Posterior vena cava (tissue), 2 donors: ENCODE measurements at regions not wholly inside any gene's neighbourhood (a gene's known extent, or its start where the extent isn't known, plus 50 kb on each side); places are given as distances from the start of the nearest gene placed in this dataset.

Source experiments
- DNase-seq: peaks from one replicate; pipeline ENCODE4 v3.0.0-alpha.2; 2020; ENCODE audit warnings: low spot score
- intact Hi-C, 2 donors: fragments of 100-400 bp; cut with DNase I; formaldehyde crosslinking; loops; one replicate each; pipeline versions ENCODE4 v1.14.1 to v1.14.2; 2022 to 2023
- donor health status: DM: yes; HTN: yes; CAD: no.
- donor health status: DM: yes; HTN: yes; CAD: no.

DNA sequence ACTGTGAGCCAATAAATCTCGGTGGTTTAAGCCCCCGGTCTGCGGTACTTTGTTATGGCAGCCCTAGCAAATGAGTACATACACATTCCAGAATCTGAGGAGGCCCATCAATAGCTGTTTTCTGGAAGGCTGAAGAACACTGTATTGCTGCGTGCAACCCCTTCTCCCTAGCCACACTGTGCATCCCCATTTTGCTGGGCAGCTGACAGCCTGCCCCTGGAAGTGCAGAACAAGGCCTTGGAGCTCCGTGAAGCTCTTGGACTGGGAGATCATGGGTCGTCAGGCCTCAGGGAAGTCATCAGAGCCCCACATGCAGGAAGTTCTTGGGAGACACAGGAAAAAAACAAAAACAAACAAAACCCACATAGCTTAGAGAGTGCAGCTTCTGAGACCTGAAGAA is 90.6 kb upstream of the ST6GAL2 start:
- DNase-seq = no peak
- intact Hi-C loops = no loop called here

DNA sequence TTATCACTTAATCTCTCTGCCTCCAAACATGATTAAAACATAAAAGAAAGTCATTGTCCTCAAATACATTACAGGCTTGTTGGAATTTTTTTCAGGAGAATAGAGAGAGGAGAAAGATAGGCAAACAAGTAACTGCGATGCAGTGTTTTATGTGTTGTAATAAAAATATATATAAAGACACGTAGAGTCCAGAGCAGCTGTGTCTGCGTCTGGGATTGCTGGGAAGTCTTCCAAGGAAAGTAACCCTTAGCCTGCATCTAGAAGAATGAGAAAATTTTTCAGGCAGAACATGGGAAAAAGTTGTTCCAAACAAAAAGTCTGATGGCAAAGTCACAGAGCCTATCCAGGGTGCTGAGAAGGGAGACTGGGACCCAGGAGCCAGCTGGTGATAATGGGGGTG is 91.8 kb upstream of the ST6GAL2 start:
- no peak for DNase-seq
- intact Hi-C loops = no loop called here

DNA sequence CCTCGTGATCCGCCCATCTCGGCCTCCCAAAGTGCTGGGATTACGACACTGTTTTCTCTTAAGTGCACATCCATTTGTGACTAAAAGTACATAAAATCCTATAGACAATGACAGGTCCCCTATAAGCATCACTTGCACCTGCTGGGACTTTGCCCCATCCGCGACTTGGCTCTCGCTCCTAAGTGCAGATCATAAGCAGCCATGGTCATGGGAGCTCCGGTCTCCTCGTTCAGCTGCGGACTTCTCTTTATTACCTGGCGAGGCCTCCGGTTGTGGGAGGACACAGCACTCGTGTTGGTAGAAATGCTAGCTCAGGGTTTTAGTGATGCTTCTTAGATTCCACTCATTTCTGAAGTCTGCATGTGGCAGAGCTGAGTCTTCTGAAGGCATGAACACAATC is 92.7 kb upstream of the ST6GAL2 start:
- no peak for DNase-seq
- intact Hi-C loops = no loop called here

DNA sequence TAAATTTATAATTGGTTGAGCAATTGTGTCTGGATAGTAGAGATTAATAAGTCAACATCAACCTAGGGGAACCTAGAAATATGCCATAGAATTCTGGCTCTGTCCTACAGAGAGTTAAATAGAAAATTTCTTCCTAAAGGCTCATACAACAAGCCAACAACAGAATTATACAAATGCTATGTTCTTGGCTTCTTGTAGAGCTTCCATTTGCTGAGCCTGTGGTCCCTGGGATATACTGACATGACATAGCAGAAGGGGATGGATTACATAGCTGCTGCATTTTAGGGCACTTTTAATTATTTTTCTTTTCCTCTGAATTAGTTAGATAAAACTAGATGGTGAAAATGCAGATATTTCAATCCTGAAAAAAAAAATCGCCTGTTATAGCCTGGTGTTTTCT is 95.5 kb upstream of the ST6GAL2 start:
- DNase-seq = no peak
- intact Hi-C loops = no loop called here

DNA sequence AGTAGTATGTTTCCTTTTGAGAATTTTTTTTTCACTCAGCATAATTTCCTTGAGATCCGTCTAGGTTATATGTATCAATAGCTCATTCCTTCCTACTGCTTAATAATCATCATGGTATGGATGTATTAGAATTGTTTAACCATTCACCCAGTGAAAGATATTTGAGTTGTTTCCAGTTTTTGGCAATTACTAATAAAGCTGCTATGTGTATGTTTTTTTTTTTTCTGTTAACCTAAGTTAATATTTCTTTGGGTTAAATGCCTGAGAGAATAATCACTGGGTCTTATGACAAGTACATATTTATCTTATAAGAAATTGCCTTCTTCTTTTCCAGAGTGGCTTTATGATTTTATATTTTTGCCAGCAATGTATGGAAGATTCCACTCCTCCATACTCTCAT is 96.4 kb upstream of the ST6GAL2 start:
- intact Hi-C loops = no loop called here
- no peak for DNase-seq

DNA sequence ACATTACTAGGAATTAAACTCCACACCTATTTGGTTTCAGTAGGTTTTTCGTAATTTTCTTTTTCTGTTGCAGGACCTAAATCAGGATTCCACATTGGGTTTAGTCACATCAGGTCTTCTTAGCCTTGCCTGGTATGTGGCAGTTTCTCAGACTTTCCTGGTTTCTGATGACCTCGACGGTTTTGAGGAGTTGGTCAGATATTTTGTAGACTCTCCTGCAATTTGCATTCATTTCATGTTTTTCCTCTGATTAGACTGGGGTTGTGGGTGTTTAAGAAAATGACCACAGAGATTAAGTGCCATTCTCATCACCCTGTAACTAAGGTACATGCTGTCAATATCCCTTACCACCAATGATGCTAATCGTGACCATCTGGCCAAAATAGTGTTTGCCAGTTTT is 97.3 kb upstream of the ST6GAL2 start:
- intact Hi-C loops = no loop called here
- DNase-seq = no peak

DNA sequence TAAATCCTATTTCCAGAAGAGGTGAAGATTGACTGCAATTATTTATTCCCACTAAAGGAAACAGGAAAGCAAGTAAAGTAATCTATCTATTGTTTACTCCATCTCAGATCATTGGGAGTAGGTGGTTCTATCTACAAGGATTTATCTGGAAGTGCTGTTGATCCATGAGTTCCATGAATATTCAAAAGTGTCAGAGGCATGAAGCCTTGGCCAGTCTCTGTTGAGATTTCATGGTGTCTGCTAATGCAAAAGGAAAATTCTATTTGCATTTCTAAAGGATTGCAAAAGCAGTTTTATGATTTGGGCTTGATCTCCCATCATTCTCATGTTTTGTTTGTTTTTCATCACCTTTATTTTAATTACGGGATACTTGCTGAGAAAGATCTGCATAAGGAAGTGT is 102.4 kb upstream of the ST6GAL2 start:
- intact Hi-C loops = no loop called here
- no peak for DNase-seq

DNA sequence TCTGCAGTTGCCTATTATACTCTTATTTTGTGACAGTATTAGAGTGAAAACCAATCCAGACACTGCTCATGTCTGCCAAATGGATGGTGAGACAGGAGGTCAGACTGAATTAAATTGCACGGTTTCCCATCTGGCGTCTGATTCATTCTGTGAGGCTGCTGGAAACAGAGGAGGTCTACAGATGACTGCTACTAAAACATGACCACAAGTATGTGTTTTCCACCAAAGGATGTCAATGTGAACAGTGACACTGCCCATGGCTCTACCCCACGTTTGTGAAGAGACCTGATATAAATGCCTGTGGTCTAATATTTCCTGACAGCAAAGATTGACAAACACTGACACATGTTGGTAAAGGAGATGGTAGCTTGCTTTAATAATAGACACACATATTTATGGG is 104.3 kb upstream of the ST6GAL2 start:
- intact Hi-C loops = no loop called here
- no peak for DNase-seq

DNA sequence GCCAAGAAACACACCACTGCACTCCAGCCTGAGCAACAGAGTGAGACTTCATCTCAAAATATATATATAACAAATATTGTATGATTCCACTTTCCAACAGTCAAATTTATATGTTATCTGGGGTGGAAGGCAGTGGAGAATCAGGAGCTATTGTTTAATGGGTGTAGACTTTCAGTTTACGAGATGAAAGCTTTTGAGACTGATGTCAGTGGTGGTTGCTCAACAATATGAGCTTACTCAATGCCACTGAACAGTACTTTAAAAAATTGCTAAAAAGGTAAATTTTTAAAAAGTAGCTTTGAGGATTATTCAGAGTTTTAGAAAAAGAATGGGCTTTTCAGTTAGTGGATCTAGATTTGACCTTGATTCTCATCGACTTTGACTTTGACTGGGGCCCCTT is 105.9 kb upstream of the ST6GAL2 start:
- intact Hi-C loops = no loop called here
- DNase-seq = no peak

DNA sequence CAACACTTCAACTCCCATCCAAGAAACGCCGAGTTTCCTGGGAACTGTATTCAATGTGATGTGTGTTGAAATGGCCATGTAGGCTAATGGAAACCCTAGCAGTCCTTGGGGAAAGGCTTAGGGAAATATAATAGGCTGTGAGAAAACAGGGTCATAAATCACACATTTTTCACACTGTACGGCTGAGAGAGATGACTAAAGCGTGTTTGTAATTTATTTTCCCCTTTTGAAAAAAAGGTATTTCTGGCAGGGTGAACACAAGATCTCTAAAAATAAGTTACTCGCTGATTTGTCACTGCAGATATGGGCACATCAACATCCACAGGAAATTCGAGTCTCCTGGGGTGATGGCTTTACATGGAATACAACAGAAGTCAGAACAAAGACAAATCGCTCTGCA is 109.6 kb upstream of the ST6GAL2 start:
- no peak for DNase-seq
- intact Hi-C loops = no loop called here

DNA sequence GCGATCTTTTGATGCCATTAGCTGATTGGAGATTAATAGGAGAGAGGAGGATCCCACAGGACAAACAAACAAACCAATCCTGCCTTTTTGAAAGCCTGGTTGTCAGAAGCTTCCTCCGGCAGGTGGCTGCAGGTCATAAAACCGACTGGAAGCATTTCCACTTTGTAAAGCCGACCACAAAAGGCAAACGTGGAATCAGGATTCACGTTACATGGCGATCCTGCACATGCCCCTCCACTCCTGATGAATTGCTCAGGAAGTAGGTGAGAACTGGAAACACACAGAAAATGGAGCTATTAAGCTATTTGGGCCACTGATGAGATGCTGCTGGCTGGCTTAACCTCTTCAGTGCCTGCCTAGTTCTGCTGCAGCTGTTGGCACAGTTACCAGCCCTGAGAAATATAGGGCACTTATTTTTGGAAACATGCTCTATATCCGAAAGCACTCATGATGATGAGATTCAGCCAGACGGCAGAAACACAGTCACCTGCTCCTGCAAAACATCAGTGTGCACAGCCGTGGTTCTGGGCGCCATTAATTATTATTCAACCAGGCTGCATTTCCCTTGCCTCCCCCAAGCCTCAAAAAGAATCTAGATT is 110.3 kb upstream of the ST6GAL2 start:
- DNase-seq = no peak
- intact Hi-C loops = no loop called here

DNA sequence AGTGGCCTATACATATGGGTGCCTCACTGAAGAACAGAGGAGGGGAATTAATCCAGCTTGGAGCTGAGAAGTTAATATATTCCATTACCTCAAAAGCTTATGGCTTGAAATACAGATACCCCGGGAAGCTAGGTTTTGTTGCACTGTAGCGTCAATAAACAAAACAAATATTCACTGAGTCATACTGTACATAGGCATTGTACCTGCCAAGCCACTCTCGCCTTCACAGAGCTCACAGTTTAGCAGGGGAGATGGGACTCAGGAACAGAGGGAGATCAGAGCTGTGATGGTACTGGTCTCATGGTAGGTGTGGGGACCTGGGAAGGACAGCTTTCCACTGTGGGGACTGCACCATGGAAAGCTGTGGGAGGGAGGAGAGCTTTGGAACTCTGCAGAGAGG is 111.2 kb upstream of the ST6GAL2 start:
- no peak for DNase-seq
- intact Hi-C loops = no loop called here

DNA sequence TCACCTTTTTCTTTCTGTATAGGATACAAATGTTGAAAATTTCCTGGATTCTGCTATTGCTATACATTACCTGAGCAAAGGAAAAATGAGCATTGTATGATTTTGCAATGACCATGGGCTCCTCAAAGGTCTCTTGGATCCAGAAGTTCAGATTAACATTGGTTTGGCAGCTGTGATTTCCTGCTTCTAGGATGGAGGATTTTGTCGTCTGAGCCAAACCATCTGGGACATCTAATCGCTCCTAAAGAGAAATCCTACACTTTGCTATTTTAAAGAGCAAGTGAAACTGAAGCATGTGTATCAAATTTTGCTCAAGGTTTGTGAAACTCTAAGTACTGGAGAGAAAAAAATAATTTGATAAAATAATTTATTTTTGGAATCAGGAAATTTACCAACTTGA is 115.1 kb upstream of the ST6GAL2 start:
- no peak for DNase-seq
- intact Hi-C loops = loop anchor here in 1 of 2 donors (5.0 kb wide), 1 partner anchor 214 kb away; no protein-coding TSS in a partner anchor

DNA sequence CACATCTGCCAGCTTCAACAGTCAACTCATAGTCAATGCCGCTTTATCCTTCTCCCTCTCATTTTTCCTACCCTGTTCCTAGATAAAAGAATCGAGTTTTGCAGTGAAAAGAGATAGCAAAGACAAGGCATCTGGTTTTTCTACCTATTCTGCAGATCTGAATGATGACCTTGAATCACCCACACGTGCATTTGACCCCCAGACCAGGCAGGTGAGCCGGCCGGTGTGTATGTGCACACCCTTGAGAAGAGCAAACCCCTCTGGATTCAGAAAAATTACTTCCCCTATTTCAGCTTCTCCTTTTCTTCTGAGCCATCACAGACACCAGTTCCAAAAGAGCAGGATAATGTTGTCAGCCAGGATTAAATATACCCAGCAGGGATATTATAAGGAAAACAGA is 115.6 kb upstream of the ST6GAL2 start:
- intact Hi-C loops = loop anchor here in 1 of 2 donors (5.0 kb wide), 1 partner anchor 214 kb away; no protein-coding TSS in a partner anchor
- DNase-seq = no peak

DNA sequence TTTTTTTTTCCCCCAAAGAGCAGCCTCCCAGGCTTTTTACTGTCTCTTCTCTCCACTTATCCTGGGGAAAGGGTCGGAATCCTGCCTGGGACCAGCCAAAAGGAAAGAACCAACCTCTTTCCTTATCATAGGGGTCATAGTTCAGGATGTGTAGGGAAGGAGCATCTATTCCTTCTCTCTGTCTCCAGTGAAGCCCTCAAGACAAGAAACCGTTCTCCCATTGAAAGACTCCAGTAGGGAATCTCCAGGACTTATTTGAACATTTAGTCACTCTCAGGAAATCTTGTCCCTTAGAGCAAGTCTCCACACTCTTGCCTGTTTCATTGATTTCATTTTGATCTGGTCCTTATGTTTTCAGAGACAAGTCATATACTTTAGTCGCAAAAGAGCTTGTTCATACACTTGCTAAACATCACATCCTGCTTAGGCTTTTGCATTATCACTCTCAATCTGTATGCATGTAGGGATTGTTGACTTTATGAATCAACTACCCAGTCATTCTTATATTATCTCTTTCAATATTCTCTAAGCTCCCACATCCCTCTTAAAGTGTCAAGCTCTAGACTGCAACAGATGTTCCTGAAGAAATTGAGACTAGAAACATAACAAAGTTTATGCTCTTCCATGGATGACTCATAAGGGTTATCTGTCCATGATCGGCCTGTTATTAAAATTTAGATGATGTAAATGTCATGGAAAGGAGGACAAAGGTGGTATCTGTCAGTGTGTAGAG is 116.2 kb upstream of the ST6GAL2 start:
- intact Hi-C loops = loop anchor here in 1 of 2 donors (5.0 kb wide), 1 partner anchor 215 kb away; no protein-coding TSS in a partner anchor
- no peak for DNase-seq

DNA sequence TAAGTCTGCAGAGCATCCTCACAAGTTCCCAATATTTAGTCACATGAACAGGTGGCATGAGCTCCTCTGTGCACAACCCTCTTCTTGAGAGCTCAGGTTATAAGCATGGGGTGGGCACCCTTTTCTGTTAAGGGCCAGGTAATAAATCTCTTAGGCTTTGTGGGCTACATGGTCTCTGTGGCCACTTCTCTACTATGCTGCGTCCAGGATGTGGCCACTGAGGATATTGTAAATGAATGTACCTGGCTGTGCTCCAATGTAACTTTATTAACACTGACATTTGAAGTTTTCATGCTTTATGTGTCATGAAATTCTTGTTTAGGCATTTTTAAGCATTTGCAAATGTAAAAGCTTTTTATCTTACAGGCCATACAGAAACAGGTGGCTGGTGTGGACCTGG is 116.8 kb upstream of the ST6GAL2 start:
- DNase-seq = no peak
- intact Hi-C loops = loop anchor here in 1 of 2 donors (5.0 kb wide), 1 partner anchor 215 kb away; no protein-coding TSS in a partner anchor

DNA sequence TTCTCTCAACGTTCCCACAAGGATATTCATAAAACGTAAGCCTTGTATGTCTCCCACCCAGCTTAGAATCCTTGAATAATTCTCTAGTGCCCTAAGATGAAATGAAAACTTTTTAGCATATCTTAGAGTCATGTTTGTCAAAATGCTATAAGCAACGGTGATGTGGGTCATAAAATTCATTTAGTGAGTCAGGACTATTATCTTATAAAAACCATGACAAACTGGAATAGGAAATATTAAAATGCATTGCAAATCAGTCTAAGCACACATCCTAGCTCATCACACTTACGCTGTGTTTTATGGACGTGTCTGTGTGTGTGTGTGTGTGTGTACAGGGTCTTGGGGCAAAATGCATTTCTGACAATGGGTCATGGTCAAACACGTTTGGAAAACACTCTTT is 119.9 kb upstream of the ST6GAL2 start:
- DNase-seq = no peak
- intact Hi-C loops = no loop called here

DNA sequence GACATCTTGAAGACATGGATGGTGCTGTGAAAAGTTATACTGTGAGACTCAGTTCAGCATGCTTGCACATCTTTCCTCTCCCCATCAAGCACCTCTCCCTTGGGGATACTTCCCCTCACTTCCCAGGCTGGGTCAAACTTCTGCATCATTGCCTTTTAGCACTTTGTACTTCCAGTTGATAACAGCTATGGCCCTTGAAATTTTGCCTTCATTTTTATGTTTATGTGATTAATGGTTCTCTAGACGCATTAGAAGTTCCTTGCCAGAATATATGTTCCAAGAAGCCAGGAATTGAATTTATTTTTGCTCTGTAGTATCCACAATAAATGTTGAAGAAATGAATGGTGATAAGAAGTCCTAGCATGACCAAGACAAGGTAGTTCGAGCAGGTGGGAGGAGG is 120.9 kb upstream of the ST6GAL2 start:
- intact Hi-C loops = no loop called here
- DNase-seq = no peak

DNA sequence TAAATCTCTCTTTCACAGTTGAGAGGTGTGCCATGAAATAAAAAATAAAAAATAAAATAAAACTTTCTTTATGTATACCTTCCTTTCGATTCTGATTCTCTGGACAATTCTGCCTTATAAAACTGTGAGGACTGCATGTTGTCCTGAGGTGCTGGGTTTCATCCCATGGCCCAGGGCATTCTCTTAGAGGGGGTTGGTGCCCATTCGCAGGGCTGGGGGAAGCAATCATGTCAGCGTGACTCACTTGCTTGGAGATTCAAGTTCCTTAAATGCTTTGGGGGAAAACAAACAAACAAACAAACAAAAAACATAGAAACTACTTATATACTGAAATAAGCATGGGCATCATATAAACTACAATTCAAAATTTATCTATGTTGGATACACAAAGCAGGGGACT is 122.0 kb upstream of the ST6GAL2 start:
- intact Hi-C loops = no loop called here
- no peak for DNase-seq

DNA sequence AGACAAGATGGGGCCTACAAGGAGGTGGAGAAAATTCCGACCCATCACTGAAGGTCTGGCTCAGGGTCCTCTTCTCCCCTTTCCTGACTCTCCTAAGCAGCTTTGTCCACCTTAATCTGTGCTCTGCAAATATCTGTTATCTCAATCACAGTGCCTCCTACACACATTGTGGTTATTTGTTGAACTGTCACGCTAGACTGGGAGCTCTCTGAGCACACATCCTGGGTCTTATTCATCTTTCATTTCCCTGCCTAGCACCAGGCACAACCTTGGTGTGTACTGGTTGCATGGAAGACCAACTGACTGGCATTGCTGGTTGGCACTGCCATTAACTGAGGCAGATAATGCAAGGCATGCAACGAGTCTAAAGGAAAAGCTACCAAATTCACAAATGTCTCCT is 122.9 kb upstream of the ST6GAL2 start:
- no peak for DNase-seq
- intact Hi-C loops = no loop called here

DNA sequence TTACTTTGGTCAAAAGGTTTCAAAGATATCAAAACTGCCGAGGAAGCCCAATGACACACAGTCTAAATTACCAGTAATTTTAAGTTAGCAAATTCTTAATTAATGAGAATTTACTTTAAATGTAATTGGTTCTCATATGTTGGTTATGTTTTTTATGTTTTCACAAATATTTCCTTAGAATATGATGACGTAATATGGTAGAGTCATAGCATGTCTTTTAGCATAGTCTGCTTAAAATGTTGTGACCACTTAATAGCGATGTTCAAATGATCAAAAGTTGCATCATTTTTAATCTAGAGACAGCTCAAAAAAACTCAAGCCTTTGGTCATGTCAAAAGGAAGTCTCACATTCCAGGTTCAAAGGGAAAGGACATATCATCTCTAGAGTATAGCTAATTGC is 123.3 kb upstream of the ST6GAL2 start:
- intact Hi-C loops = no loop called here
- no peak for DNase-seq
